GF-D8 (cell line): ENCODE measurements at regions not wholly inside any gene's neighbourhood (a gene's known extent, or its start where the extent isn't known, plus 50 kb on each side); places are given as distances from the start of the nearest gene placed in this dataset.

Experiments used
- DNase-seq: peaks from one replicate; lab custom pipeline; 2025; lab: John Stamatoyannopoulos, UW

DNA sequence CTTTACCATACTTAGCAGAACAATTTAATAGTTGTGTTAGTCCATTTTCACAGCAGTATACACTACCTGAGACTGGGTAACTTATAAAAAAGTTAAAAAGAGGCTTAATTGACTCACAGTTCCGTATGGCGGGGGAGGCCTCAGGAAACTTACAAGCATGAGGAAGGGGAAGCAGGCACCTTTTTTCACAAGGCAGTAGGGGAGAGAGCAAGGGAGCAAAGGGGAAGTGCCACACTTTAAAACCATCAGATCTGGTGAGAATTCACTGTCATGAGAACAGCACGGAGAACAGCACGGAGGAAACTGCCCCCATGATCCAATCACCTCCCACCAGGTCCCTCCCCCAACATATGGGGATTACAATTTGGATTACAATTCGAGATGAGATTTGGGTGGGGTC lies 269.9 kb downstream of the MTRR start:
- DNase-seq = peak; percentile 31

DNA sequence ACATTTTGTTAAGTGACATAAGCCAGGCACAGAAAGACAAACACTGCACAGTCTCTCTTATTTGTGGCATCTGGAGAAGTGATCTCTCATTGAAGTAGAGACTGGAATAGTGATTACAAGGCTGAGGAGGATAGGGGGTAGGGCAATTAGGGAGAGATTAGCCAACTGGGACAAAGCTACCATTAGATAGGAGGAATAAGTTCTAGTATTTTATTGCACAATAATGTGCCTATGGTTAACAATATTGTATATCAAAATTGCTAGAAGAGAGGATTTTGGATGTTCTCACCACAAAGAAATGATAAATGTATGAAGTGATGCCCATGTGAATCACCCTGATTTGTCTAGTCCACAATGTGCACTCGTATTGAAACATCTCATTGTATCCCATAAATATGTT lies 281.8 kb downstream of the MTRR start:
- DNase-seq = no peak

DNA sequence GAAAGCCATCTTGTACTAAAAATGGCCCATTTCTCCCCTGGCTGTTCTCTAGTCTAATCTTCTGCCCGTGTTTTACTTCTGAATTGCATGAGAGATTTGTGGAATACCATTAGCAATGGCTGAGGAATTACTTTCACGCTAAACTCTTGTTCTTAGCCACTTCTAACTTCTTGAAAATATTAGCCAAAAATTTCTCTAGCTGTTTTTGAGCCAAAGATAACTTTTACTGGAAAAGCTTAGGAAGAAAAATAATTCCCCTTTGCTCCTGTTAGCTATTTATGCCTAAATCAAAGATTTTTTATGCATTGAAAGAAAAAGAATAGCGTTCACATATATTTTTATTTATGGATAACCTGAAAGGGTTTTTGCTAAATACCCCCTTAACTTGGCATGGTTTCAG lies 287.8 kb downstream of the MTRR start:
- DNase-seq = no peak

DNA sequence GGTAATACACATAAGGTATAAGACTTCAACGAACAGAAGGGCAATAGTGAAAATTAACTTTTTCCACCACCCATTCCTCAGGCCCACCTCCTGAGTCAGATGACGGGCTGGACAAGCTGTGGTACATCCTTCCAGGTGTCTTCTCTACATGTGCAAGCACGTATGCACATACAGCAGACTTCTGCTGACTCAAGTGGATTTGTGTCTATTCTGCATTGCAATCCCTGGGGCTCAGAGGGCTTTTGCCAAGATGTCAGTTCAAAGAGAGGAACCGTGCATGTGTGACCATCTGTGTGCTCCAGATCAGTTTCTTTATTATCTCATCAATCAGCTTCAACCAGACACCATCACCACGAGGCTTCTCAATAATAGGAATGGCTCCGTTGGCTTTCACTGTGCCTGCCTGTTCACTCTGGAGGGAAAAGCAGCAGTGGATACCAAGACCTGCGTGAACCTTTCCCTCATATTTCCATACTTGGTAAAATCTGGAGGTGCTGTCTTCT lies 288.4 kb downstream of the MTRR start:
- DNase-seq = no peak

DNA sequence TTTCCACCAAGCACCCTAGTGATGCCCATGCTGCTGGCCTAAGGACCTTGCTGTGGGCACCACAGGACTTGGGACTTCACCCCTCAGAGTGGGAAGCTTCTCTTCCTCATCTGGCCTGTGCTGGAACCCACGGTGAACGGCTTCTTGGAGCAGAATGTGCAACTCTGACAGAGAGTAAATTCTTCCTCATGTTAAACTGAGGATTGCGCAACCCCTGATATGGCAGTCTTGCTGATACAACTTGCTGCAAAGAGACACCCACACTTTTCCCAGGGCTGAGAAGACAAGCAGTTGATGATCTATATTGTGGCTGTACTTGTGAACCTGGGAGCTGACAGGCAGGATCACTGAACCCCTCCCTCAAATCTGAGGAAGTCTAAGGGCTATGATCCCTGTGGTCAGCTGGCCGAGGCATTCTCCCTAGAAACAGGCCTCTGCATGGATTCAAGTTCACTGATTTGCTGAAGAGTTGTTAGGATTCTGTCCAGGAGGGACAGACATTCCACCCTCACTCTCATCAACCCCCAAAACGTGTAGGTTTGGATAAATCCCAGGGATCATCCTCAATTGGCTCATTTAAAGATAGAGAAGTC lies 307.2 kb downstream of the MTRR start:
- DNase-seq = no peak

GRCh38 chr5:8184455-8185063 lies 315.6 kb downstream of the MTRR start:
- no peak for DNase-seq

- no peak for DNase-seq
Measured at GRCh38 chr5:8185852-8186251, 316.9 kb downstream of the MTRR start.

DNA sequence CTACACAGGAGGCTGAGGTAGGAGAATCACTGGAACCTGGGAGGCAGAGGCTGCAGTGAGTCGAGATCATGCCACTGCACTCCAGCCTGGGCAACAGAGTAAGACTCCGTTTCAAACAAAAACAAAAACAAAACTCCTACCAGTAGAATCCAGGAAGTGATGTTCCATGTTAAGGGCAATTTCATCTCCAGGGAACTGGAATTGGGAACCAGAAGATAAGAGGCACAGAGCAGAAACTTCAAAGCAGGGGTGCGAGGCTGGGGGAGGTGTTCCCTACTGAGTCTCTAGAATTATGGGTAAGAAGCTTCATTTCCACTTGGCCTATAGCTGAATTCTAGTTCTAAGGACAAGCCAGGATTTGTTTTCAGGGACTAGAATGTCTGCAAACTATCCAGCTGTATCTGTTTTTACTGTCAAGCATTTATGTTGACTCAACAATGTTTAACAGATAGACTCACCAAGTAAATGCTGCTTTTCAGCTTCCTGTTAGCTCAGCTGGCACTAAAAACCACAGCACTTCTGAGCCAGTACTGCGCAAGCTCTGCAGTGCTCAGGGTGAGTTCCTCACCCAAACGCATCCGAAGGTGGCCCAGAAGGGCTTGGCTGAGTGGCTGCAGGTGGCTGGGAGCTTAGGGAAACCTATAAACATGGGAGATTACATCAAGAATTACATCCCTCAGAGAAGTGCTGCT lies 320.1 kb downstream of the MTRR start:
- DNase-seq = no peak

GRCh38 chr5:8192840-8193239 lies 323.9 kb downstream of the MTRR start:
- DNase-seq = peak; percentile 35

GRCh38 chr5:8196061-8196460 lies 327.1 kb downstream of the MTRR start:
- no peak for DNase-seq

DNA sequence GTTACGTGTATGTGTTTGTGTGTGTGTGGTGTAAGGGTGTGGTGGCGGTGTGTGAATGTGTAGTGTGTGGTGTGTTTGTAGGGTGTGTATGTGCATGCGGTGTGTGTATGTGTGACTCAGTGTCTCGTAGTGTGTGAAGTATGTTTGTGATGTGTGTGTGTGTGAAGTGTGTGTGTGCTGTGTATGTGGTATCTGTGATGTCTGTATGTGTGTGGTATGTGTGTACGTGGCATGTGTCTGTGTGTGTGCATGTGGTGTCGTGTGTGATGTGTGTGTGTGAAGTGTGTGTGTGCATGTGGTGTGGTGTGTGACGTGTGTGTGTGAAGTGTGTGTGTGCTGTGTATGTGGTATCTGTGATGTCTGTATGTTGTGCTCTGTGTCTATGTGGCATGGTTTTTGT lies 339.4 kb downstream of the MTRR start:
- no peak for DNase-seq

- no peak for DNase-seq
Measured at GRCh38 chr5:8209500-8209899, 340.6 kb downstream of the MTRR start.

- no peak for DNase-seq
Measured at GRCh38 chr5:8213701-8214240, 344.8 kb downstream of the MTRR start.

- DNase-seq = no peak
Measured at GRCh38 chr5:8216921-8217320, 348.0 kb downstream of the MTRR start.

DNA sequence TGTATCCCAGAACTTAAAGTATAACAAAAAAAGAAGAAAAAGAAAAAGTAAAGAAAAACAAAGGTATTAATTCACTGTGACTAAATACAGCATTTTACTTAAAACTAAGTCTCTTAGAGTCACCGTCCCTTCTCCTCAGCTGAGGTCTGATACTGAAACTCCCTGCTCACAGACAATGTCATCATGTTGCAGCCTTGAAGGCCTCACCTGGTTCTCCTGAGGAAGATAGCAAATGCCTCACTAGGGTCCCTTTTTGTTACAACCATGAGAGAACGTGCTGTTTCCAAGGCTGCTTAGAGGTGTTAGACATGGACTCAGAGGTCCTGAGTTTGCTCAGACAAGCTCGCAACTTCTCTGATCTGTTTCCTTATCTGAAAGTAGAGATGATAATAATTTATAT lies 357.2 kb downstream of the MTRR start:
- DNase-seq = no peak

DNA sequence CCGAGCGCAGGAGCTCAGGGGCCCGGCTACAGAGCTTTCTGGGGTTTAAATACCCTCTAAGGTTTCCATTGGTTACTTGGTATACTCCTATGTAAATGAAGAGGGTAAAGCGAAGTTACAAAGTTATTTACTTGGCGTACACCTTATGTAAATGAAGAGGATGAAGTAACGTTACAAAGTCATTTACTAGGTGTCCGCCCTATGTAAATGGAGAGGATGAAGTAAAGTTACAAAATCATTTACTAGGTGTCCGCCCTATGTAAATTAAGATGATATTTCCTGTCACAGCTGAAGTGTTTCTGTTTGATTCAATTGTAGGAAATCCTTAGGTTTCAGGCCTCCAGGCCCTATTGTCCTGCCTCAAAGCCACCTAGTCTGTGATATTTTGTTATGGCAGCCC lies 358.2 kb downstream of the MTRR start:
- no peak for DNase-seq

DNA sequence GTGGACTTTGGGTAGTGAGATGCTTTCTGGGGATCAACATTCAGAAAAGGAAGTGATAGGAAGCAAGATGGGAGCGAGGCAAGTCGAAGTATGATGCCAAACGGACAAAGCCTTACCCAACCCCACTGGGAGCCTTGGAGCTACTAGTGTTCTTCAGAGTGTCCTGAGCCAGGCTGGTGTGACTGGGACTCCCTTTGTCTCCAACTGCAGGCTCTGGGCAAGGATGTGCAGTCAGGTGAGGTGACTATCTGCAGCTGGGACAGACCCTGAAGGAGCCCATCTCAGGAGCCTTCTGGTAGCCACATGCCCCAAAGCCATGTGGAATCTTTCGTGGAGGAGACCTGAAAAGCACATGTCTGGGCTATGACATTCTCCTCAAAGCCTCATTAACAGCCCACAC lies 360.6 kb downstream of the MTRR start:
- DNase-seq = no peak

GRCh38 chr5:8230868-8231267 lies 361.9 kb downstream of the MTRR start:
- no peak for DNase-seq

GRCh38 chr5:8233479-8233878 lies 364.5 kb downstream of the MTRR start:
- DNase-seq = no peak

DNA sequence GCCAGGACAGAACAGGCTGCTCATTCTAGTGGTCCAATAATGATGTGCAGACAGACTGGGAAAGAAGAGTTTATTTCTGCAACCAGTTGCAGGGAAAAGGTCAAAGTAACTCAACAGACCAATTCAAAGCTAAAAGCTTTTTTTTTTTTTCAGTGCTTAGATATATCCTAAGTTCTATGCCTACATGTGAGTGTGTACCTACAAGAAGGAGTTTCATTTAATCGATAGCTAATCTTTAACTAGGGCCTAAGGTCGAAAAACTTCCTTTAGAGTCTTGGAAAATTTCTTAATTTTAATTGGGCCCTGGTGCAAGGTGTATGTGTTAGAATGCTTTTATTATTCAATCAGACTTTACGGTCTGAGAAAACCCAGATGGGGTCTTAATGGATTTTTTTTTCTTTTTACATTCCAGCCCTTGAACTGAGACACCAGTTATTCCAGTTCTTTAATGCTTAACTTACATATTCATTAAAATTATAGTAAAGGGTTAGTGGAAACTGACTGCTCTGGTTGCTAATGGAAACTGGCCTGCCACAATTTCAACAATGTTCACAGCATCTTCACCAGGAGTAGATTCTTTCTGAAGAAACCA lies 365.3 kb downstream of the MTRR start:
- no peak for DNase-seq

DNA sequence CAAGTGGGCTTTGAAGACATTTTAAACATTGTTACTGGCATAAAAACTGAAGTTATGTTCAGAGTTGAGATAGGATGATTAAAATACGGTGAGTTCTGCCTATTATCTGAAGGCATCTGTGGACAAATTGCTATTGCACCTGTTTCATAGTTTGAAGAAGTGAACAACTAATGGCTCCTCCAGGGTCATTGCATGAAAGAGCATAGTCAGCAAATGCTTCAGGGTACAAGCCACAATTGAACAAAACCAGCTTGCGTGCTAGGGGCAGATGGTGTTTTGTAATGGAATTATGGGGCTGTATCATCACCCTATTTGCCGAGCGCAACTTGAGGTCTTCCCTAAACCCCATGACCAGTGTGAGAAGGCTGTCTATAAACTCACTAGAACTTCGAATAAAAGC lies 369.1 kb downstream of the MTRR start:
- DNase-seq = no peak

DNA sequence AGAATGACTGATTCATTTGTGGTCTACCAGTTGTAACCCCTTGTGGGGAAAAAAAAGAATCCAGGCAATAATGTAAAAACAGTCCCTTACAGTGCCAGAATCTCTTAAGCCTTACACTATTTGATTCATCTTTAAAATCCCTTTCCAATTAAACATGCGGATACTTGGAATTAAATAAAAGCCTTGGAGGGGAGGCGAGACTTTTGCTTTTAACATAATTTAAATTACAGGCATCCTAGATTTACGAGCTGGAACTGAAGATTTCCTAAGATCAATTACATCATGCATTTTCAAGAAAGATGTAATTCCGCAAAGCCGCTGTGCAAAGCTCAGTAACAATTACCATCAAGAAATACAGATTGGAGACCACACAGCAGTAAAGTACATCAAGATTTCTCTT lies 370.2 kb downstream of the MTRR start:
- DNase-seq = no peak

DNA sequence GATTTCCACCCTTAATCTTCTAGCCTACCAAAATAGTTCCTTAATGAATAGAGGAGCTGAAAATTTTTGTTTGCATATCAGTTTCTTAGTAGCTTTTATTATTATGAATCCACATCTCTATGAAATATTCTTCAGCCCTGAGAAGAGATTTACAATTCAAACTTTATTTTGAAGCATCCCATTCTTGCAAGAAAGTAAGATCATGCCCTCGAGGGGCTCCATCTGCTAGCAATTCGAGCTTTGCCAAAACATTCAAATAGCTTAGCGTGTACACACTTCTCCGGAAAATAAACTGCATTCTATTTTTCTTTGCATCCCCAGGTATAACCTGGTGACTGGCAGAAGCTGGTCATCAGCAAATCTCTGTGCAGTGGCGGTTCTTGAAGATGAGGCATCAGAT lies 370.7 kb downstream of the MTRR start:
- DNase-seq = no peak
